BE2C (cell line): ENCODE measurements at regions not wholly inside any gene's neighbourhood (a gene's known extent, or its start where the extent isn't known, plus 50 kb on each side); places are given as distances from the start of the nearest gene placed in this dataset.

Experiments
- DNase-seq: peaks from one replicate; pipeline ENCODE4 v3.0.0-alpha.2; 2020
- H3K27me3 ChIP-seq: fragments of 250-450 bp; sonication (Bioruptor Pico); 2 replicates; pipeline ENCODE4 v1.5.1; 2020; ENCODE audit warnings: mild to moderate bottlenecking
- H3K36me3 ChIP-seq: fragments of 250-450 bp; sonication (Bioruptor Pico); 2 replicates; pipeline ENCODE4 v1.5.1; 2020; ENCODE audit warnings: mild to moderate bottlenecking
- H3K4me1 ChIP-seq: fragments of 250-450 bp; sonication (Bioruptor Pico); 2 replicates; pipeline ENCODE4 v1.5.1; 2020
- H3K4me3 ChIP-seq: 2 replicates; pipeline ENCODE4 v1.5.1; 2011; ENCODE audit warnings: low read depth, low read length
- H3K9me3 ChIP-seq: fragments of 250-450 bp; sonication (Bioruptor Pico); 2 replicates; pipeline ENCODE4 v1.5.1; 2020
- TF ChIP-seq, protein P1 (sequence below): IDR thresholded peaks from 2 replicates; pipeline ENCODE4 v1.5.1; 2012; ENCODE audit warnings: mild to moderate bottlenecking, low read depth, low read length

DNA sequence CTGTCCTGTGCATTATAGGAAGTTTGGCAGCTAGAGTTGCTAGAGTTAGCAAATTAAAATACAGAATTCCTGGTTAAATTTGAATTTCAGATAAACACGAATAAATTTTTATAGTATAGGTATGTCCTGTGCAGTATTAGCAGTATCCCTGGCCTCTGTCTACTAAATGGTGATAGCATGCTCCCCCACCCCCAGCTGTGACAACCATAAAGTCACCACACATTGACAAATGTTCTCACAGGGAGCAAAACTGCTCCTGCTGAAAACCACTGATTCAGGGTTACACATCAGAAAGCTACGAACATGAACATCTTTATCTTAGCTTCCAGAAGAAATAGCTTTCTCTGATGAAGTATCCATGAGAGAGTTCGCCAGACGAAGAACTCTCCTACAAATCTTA, 91.8 kb upstream of the CCDC112 start:
- TF ChIP-seq, protein P1, sequence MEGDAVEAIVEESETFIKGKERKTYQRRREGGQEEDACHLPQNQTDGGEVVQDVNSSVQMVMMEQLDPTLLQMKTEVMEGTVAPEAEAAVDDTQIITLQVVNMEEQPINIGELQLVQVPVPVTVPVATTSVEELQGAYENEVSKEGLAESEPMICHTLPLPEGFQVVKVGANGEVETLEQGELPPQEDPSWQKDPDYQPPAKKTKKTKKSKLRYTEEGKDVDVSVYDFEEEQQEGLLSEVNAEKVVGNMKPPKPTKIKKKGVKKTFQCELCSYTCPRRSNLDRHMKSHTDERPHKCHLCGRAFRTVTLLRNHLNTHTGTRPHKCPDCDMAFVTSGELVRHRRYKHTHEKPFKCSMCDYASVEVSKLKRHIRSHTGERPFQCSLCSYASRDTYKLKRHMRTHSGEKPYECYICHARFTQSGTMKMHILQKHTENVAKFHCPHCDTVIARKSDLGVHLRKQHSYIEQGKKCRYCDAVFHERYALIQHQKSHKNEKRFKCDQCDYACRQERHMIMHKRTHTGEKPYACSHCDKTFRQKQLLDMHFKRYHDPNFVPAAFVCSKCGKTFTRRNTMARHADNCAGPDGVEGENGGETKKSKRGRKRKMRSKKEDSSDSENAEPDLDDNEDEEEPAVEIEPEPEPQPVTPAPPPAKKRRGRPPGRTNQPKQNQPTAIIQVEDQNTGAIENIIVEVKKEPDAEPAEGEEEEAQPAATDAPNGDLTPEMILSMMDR: no peak
- no peak for DNase-seq
- no peaks in the 10 kb centered on the region for H3K36me3 ChIP-seq
- H3K27me3 ChIP-seq: no peaks in the 10 kb centered on the region
- H3K4me1 ChIP-seq: no peaks in the 10 kb centered on the region
- no peak overlapping the region for H3K4me3 ChIP-seq
- no peaks in the 10 kb centered on the region for H3K9me3 ChIP-seq

DNA sequence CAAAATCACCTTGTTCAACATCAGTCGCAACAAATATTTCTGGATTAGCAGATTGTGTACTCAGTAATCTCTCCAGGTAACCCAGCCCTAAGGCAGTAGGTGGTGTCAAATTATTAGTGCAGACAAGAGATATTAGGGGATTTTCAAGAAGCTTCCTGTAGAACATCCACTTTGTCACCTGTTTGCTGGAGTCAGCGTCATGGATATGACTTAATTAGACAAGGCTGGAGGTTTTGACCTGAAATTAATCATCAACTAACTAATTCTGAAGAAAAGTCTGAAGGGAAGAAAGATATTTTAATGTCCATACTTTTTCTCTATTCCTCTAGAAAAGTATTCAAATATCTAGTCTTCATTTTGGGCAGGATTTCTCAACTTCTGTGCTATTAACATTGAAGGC, 91.4 kb upstream of the CCDC112 start:
- TF ChIP-seq, protein P1: no peak
- no peaks in the 10 kb centered on the region for H3K9me3 ChIP-seq
- no peak for DNase-seq
- no peaks in the 10 kb centered on the region for H3K4me1 ChIP-seq
- H3K4me3 ChIP-seq: no peak overlapping the region
- no peaks in the 10 kb centered on the region for H3K27me3 ChIP-seq
- H3K36me3 ChIP-seq: no peaks in the 10 kb centered on the region

DNA sequence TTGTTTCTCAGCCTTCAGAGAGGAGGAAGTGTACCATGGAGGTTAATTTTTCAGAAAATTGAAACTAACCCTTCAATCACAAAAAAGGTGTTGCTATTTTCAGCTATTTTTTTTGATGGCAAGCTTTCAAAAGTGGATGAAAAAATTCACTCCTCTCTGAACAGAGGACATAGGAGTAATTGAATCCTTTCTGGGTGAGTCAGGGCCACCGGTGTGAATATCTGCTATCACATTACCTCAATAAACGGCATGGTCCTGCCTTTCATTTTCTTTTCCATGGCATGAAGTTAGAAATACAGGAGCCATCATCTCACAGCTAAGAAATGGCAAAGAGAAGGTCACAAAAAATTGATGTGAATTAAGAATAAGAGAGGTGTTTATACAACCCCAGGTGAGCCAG, 90.2 kb upstream of the CCDC112 start:
- no peak for DNase-seq
- Histone ChIP-seq H3K4me1 (no peaks in the 10 kb centered on the region), H3K27me3 (no peaks in the 10 kb centered on the region), H3K36me3 (no peaks in the 10 kb centered on the region), H3K9me3 (no peaks in the 10 kb centered on the region), H3K4me3 (no peak overlapping the region)
- TF ChIP-seq, protein P1: no peak

DNA sequence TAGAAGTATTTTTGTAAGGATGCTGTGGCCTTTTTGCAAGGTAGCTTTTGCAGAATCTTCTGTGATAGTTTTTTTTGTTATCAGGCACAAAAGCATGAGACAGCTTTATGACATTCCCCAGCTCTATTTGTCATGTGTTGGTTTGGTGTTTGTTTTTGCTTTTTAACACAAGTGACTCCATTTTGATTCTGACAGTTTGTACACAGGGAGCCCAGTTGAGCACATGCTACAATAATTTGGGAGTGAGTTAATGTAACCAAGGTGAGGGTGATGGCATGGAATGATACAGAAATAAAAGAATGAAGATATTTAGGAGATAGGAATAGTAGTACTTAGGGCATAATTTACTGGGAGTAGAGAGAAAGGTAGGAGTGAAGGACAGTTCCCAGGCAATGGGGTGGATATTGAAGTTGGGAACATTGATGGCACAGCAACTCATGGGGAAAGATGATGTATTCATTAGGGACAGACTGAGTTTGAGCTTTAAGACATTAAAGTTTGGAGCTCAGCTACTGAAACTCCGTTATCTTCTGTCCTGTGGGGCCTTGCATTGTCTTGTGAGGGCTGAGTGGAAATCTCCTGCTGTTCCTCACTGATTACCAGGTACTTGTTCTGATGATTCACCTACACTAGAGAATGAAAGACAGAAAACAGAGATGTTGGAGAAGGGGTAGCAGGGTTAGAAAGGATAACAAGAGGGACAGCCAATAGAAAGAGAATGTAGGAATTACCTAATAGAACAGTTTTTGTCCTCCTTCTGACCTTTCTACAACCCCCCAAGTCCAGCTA, 88.3 kb upstream of the CCDC112 start:
- no peaks in the 10 kb centered on the region for H3K4me1 ChIP-seq
- H3K4me3 ChIP-seq: no peak overlapping the region
- H3K36me3 ChIP-seq: no peaks in the 10 kb centered on the region
- TF ChIP-seq, protein P1: no peak
- no peaks in the 10 kb centered on the region for H3K9me3 ChIP-seq
- no peaks in the 10 kb centered on the region for H3K27me3 ChIP-seq
- DNase-seq: no peak

DNA sequence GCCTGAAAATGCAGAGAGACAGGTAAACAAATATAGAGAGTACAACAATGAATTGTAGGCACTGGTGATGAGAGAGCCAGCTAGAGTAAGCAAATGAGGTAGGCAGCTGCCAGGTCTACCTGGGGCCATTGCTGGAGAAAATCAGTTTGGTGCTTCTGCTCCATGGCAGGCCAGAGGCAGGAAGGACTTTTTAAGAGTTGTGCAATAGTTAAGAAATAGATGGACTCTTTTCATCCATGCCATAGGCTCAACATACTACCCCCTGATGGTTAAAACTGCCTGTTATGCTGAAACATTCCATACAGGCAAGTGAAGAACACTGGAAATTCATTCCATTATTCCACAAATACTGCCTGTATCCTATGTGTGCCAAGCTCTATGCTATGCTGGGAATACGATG, 86.5 kb upstream of the CCDC112 start:
- H3K4me3 ChIP-seq: no peak overlapping the region
- H3K4me1 ChIP-seq: no peaks in the 10 kb centered on the region
- no peak for DNase-seq
- TF ChIP-seq, protein P1: no peak
- H3K9me3 ChIP-seq: no peaks in the 10 kb centered on the region
- no peaks in the 10 kb centered on the region for H3K27me3 ChIP-seq
- no peaks in the 10 kb centered on the region for H3K36me3 ChIP-seq

DNA sequence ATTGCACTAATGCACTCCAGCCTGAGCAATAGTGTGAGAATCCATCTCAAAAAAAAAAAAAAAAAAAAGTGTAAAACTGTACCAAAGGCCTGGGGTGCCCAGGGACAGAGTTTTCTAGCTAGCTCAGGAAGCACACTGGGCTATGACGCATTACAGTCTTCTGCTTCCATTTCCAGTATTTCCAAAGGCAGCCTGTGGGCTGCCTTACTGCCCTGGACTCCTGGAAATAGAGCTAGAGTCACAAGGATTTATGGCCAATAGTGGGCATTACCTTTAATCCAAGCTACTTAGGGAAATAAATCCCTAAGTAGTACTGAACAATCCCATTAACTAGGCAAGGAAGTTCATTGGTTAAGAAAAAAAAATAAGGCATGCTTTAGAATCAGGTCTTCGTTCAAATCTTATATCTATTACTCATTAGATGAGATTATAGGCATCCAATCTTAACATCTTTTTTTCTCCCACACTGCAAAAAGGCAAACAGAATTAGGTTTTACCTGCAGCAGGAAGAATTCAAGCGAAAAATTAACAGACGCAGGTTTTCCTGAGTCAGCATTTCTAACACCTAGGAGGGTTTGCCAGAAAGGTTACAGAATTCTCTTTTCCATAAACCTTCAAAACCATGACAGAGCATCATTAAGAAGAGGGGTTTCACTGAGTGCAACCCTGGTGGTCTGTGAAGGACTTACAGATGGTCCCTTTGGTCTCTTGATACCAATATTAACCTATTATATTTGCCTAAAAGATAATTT, 85.6 kb upstream of the CCDC112 start:
- H3K4me1 ChIP-seq: no peaks in the 10 kb centered on the region
- TF ChIP-seq, protein P1: no peak
- DNase-seq: no peak
- H3K9me3 ChIP-seq: no peaks in the 10 kb centered on the region
- no peak overlapping the region for H3K4me3 ChIP-seq
- no peaks in the 10 kb centered on the region for H3K27me3 ChIP-seq
- no peaks in the 10 kb centered on the region for H3K36me3 ChIP-seq
